HG03045 (cell line): ENCODE measurements at regions not wholly inside any gene's neighbourhood (a gene's known extent, or its start where the extent isn't known, plus 50 kb on each side); places are given as distances from the start of the nearest gene placed in this dataset.
"Not testable (repeated sequence)": the region's sequence is repeated elsewhere in the genome, so short reads cannot be mapped to it uniquely, and the experiment has no call there.

Source experiments
- ATAC-seq: cut with Tn5 transposase; IDR thresholded peaks from one replicate; pipeline ENCODE4 v1.9.1; 2021; ENCODE audit warnings: mild to moderate bottlenecking, moderate library complexity; ENCODE audit not compliant: unreplicated experiment

- ATAC-seq = no peak
These were observed 189.7 kb downstream of the ACTR3B start for GRCh38 chr7:152949253-152949652.

DNA sequence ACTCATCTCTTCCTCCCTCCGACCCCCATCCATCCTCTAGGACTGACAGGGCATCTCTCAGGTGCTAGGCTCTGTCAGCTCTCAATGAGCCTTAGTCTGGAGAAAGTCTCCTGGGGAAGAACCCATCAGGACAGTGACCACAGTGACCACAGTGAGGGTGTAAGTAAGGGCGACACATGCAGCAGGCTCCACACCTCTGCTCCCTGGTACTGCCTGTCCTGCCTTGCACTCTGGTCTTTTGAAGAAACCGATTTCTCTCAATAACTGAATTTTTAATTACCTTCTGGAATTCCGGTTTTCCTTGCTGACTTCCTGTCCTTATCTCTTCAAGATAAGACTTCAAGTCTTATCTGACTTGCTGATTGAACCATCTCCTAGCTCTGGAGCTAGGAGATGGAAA lies 190.2 kb downstream of the ACTR3B start:
- ATAC-seq = no peak

DNA sequence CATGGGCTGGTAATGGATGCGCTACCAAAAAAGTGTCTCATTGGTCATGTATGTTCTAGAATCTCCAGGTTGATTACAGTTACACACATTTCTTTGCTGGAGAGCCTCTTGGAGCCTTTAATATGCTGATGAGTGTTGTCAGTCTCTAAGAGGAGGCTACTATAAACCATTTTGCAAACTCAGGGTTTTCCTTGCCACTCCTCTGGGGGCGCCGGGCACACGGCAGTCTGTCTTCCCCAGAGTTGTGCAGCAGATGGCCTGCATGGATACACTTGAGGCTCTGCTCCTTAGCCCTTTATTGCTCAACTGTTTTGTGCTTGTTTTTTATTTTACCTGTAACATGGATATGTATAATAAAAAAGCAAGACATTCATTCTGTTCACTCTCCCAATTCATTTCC lies 196.5 kb downstream of the ACTR3B start:
- ATAC-seq = no peak

- no peak for ATAC-seq
These were observed 200.1 kb downstream of the ACTR3B start for GRCh38 chr7:152959610-152960009.

DNA sequence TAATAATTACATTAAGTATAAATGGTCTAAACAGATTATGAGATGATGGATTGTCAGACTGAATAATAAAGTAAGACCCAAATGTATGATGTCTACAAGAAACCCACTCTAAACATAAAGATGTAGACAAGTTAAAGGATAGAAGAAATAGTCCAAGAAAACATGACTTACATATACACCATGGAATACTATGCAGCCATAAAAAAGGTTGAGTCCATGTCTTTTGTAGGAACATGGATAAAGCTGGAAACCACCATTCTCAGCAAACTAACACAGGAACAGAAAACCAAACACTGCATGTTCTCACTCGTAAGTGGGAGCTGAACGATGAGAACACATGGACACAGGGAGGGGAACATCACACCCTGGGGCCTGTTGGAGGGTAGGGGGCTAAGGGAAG lies 202.2 kb downstream of the ACTR3B start:
- not testable (repeated sequence) for ATAC-seq

GRCh38 chr7:152966189-152966588 lies 206.6 kb downstream of the ACTR3B start:
- ATAC-seq = no peak

DNA sequence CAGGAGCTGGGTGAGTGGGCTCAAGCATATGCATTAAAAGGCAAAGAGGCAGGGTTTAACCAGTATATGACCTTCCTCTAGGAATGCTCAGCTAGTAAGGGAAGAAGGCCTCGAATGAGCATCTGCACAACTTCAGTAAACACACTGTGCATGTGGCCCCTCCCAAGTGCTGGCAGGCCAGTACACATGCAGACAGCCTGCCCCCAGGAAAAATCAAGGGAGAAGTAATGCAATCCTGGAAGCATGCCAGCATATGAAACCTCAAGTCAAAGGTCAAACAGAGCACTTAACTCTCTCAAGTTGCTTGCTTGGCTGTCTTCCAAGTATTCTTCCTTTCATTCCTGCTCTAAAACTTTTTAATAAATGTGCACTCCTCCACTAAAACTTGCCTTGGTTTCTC lies 208.4 kb downstream of the ACTR3B start:
- ATAC-seq = no peak

- no peak for ATAC-seq
These were observed 209.0 kb downstream of the ACTR3B start for GRCh38 chr7:152968514-152968913.

GRCh38 chr7:152969335-152969734 lies 209.8 kb downstream of the ACTR3B start:
- no peak for ATAC-seq

GRCh38 chr7:152969839-152970238 lies 210.3 kb downstream of the ACTR3B start:
- ATAC-seq = no peak

- ATAC-seq = no peak
These were observed 210.9 kb downstream of the ACTR3B start for GRCh38 chr7:152970481-152970880.

GRCh38 chr7:152974577-152974976 lies 215.0 kb downstream of the ACTR3B start:
- no peak for ATAC-seq

DNA sequence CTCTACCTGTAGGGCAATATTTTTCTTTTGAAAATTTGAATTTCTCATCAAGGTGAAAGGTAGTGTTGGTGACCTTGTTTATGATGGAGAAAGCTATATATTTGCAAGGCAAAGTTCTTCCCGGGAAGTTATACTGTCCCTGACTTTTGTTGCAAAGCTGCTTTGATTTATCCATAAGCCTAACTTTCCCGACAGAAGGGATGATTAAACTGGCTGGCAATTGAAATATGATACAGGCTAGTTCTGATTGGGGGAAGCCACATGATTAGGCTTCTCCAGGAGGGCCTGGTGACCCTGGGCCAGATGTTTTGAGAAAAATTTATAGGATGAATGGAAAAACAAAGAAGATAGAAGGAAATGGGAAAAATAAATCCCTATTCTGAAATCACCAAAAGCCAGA lies 215.5 kb downstream of the ACTR3B start:
- no peak for ATAC-seq

DNA sequence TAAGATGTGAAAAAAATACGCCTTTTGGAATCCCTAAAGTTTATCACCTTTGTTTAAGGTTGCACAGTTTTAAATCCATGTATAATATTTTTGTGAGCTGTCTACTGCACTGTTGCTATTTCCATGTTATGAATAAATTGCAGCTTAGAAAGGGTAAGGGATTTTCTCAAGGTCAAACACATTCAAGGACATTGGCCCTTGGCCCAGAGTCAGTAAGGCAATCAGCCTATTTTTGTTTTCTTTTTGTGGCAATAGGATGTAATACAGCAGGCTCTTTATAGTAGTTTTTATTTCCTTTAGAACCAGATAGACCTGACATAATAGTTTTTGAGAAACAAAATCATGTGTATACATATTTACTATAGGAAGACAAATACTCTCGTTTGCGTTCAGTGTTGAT lies 219.8 kb downstream of the ACTR3B start:
- ATAC-seq = no peak

- no peak for ATAC-seq
These were observed 224.9 kb downstream of the ACTR3B start for GRCh38 chr7:152984421-152984820.

GRCh38 chr7:152986376-152986775 lies 226.8 kb downstream of the ACTR3B start:
- ATAC-seq = no peak

DNA sequence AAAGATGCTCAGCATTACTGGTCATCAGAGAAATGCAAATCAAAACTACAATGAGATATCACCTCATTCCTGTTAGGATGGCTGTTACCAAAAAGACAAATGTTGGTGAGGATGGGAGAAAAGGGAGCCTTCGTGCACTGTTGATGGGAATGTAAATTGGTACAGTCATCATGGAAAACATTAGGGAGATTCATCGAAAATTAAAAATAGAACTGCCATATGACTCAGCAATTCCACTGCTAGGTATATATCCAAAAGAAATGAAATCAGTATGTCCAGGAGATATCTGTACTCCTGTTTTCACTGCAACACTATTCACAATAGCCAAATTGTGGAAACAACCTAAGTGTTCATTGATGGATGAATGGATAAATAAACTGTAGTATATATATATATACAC lies 228.1 kb downstream of the ACTR3B start:
- no peak for ATAC-seq

- ATAC-seq = no peak
These were observed 230.4 kb downstream of the ACTR3B start for GRCh38 chr7:152989889-152990380.

DNA sequence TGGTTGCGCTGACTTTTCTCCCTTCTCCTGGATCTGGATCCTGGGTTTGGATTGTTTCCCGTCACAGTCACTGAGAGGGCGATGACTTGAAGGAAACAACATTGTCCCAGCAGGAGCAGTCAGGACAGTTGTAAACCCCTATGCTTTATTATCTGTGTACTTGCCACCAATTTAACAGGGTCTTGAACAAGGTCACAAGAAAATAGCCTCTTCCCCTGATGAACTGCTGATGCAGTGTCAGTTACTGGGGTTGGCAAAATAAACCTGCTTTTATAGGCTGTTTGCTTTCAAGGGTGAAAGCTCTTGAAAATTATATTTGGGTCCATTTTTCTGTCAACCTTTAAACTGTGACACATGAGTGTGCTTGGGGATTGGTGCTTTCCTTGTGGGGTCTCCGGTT lies 238.9 kb downstream of the ACTR3B start:
- no peak for ATAC-seq

DNA sequence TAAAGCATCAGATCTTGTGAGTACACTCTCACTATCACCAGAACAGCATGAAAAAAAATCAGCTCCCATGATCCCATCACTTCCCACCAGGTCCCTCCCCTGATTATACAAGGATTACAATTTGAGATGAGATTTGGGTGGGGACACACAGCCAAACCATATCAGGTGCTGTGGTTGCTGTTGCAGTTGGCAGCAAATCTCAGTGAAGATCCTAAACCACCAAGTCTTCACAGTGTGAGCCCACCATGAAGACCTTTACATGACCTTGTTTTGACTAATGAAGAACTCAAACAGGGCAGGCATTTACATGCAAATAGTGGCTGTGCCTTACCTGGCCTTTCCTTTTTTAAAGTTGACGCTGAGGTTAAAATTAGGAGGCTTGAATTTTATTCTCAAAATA lies 242.6 kb downstream of the ACTR3B start:
- no peak for ATAC-seq

DNA sequence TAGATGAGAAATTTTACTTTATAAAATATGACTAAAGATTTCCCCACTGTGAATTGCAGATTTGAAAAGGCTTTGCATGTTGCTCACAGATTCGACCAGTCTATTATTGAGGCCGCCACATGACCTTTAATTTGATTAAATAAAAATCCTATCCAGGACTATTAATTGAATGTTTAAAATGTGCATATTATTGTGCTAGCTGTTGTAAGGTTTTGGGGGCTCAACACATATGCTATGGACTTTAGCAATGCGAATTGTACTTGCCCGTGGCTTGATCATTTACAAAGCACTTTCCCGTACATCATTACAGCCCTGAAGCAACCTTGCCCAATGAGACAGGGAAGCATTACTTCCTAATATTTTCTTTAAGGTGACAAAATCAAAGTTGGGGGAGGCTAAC lies 243.0 kb downstream of the ACTR3B start:
- no peak for ATAC-seq

DNA sequence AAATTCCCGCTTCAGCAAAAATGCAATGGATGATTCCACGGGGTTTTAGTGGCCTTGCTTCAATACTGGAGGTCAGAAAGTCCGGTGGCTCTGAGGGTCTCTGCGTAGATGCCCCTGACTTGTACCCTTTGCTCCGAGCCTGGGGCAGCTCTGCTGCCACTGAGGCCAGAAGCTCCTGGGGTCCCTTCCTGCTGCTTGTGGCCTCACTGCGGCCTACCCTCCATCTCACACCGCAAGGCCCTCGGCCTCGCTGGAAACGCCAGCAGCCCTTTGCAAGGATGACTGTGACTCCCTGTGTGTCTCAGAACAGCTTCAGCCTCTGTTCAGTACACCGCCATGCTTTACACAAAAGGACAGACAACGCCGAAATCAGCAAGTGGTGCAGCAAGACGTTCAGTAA lies 244.8 kb downstream of the ACTR3B start:
- ATAC-seq = no peak

- ATAC-seq = no peak
These were observed 246.3 kb downstream of the ACTR3B start for GRCh38 chr7:153005750-153006435.
